IMR-90 (cell line): ENCODE measurements at regions not wholly inside any gene's neighbourhood (a gene's known extent, or its start where the extent isn't known, plus 50 kb on each side); places are given as distances from the start of the nearest gene placed in this dataset.

Experiments
- ATAC-seq: fragments of 200-7000 bp; cut with Tn5 transposase; 2 replicates; pipeline ENCODE4 v1.9.1; 2020; ENCODE audit warnings: low read depth, mild to moderate bottlenecking, moderate library complexity
- BruUV-seq: library from RNA; stranded (reverse); fragments of 400-500 nt; replicated peaks from 2 replicates; lab custom pipeline; 2021; lab: Mats Ljungman, UMichigan
- CTCF ChIA-PET: fragments of 300-600 bp; formaldehyde crosslinking; extraction: SDS; loops from one replicate; lab custom pipeline; 2021; ENCODE audit warnings: antibody characterized with exemption; lab: Yijun Ruan, JAX
- POLR2A ChIA-PET: fragments of 300-600 bp; sonication (Branson Sonifier 250); formaldehyde crosslinking; loops from one replicate; lab custom pipeline; 2022; ENCODE audit warnings: antibody characterized with exemption; ENCODE audit not compliant: unreplicated experiment; lab: Charles Lee
- DNase-seq: peaks from one replicate; pipeline ENCODE4 v3.0.0; 2013
- H2AFZ ChIP-seq: replicated peaks from 2 replicates; pipeline ENCODE3; 2013; ENCODE audit warnings: low read length, mild to moderate bottlenecking; ENCODE audit not compliant: poor library complexity
- H2AK5ac ChIP-seq: 2 replicates; pipeline ENCODE4 v1.6.1; 2013; ENCODE audit warnings: low read depth, low read length, inconsistent platforms
- H2AK9ac ChIP-seq: replicated peaks from 2 replicates; pipeline ENCODE3; 2013; ENCODE audit warnings: mild to moderate bottlenecking, low read depth, low read length, moderate library complexity; ENCODE audit not compliant: poor library complexity
- H2BK120ac ChIP-seq: 2 replicates; pipeline ENCODE4 v1.6.1; 2013; ENCODE audit warnings: low read depth, low read length, inconsistent platforms
- H2BK15ac ChIP-seq: 3 replicates; pipeline ENCODE4 v1.6.1; 2013; ENCODE audit warnings: low read depth, low read length, inconsistent platforms
- H2BK20ac ChIP-seq: 2 replicates; pipeline ENCODE4 v1.6.1; 2013; ENCODE audit warnings: low read depth, mild to moderate bottlenecking, inconsistent platforms, low read length, moderate library complexity
- H2BK5ac ChIP-seq: 2 replicates; pipeline ENCODE4 v1.6.1; 2013; ENCODE audit warnings: mild to moderate bottlenecking, low read depth, low read length, inconsistent platforms; ENCODE audit not compliant: poor library complexity, severe bottlenecking
- H3K14ac ChIP-seq: replicated peaks from 2 replicates; pipeline ENCODE4 v1.6.1; 2013; ENCODE audit warnings: low read depth, low read length, inconsistent platforms
- H3K18ac ChIP-seq: 2 replicates; pipeline ENCODE4 v1.6.1; 2013; ENCODE audit warnings: low read depth, low read length, control low read depth
- H3K23ac ChIP-seq: 2 replicates; pipeline ENCODE4 v1.6.1; 2013; ENCODE audit warnings: low read depth, low read length, inconsistent platforms
- H3K27ac ChIP-seq: 2 replicates; pipeline ENCODE4 v1.5.1; 2013; ENCODE audit warnings: mild to moderate bottlenecking, control low read depth, low read length; ENCODE audit not compliant: insufficient read depth
- H3K27me3 ChIP-seq: 2 replicates; pipeline ENCODE4 v1.6.1; 2013; ENCODE audit warnings: low read length; ENCODE audit not compliant: control insufficient read depth, insufficient read depth
- H3K36me3 ChIP-seq: 2 replicates; pipeline ENCODE4 v1.6.1; 2013; ENCODE audit warnings: low read length, mixed read lengths; ENCODE audit not compliant: control insufficient read depth, insufficient read depth
- H3K4ac ChIP-seq: 2 replicates; pipeline ENCODE4 v1.6.1; 2013; ENCODE audit warnings: low read depth, low read length, inconsistent platforms
- H3K4me1 ChIP-seq: 2 replicates; pipeline ENCODE4 v1.6.1; 2013; ENCODE audit warnings: low read length, mixed read lengths; ENCODE audit not compliant: control insufficient read depth, insufficient read depth
- H3K4me2 ChIP-seq: 2 replicates; pipeline ENCODE4 v1.6.1; 2013; ENCODE audit warnings: low read depth, mild to moderate bottlenecking, control low read depth, low read length, moderate library complexity
- H3K4me3 ChIP-seq: 2 replicates; pipeline ENCODE4 v1.5.1; 2013; ENCODE audit warnings: low read depth, mild to moderate bottlenecking, control low read depth, low read length, moderate library complexity; ENCODE audit not compliant: insufficient read depth
- H3K56ac ChIP-seq: 2 replicates; pipeline ENCODE4 v1.6.1; 2013; ENCODE audit warnings: low read length, inconsistent platforms; ENCODE audit not compliant: insufficient read depth; ENCODE audit errors: extremely low read depth
- H3K79me1 ChIP-seq, 2 experiments: 2 replicates each; pipeline ENCODE4 v1.6.1; 2013; ENCODE audit warnings: low read length in 2 of 2, inconsistent platforms in 1 of 2, low read depth in 1 of 2
- H3K9ac ChIP-seq: 2 replicates; pipeline ENCODE4 v1.6.1; 2013; ENCODE audit warnings: low read depth, low read length, control low read depth
- H3K9me1 ChIP-seq: 2 replicates; pipeline ENCODE4 v1.6.1; 2013; ENCODE audit warnings: low read length, inconsistent platforms; ENCODE audit not compliant: insufficient read depth
- H3K9me3 ChIP-seq: 2 replicates; pipeline ENCODE4 v1.6.1; 2013; ENCODE audit warnings: low read length; ENCODE audit not compliant: control insufficient read depth, insufficient read depth
- H4K20me1 ChIP-seq: 2 replicates; pipeline ENCODE4 v1.6.1; 2013; ENCODE audit warnings: low read length, inconsistent platforms; ENCODE audit not compliant: insufficient read depth
- H4K5ac ChIP-seq: 2 replicates; pipeline ENCODE4 v1.6.1; 2013; ENCODE audit warnings: mild to moderate bottlenecking, low read depth, low read length, control low read depth
- H4K8ac ChIP-seq, 2 experiments: 2 replicates each; pipeline ENCODE4 v1.6.1; 2013; ENCODE audit warnings: low read depth in 2 of 2, low read length in 2 of 2, control low read depth in 1 of 2, inconsistent platforms in 1 of 2
- H4K91ac ChIP-seq: 2 replicates; pipeline ENCODE4 v1.6.1; 2013; ENCODE audit warnings: low read depth, low read length, inconsistent platforms; ENCODE audit not compliant: insufficient read depth
- CEBPB ChIP-seq: IDR thresholded peaks from 2 replicates; pipeline ENCODE4 v1.6.1; 2012; ENCODE audit warnings: low read depth, low read length, improper control_type of control experiment
- CHD1 ChIP-seq: IDR thresholded peaks from 2 replicates; pipeline ENCODE4 v1.6.1; 2012; ENCODE audit warnings: low read depth, low read length, improper control_type of control experiment
- CTCF ChIP-seq: conservative IDR thresholded peaks from 2 replicates; pipeline ENCODE4 v1.5.1; 2012; ENCODE audit warnings: mild to moderate bottlenecking, low read depth, low read length, improper control_type of control experiment
- ELK1 ChIP-seq: fragments of 150-350 bp; IDR thresholded peaks from 2 replicates; pipeline ENCODE4 v1.6.1; 2016; ENCODE audit warnings: low read depth, mild to moderate bottlenecking, low read length, moderate library complexity, borderline replicate concordance
- FOS ChIP-seq: fragments of 150-350 bp; IDR thresholded peaks from 2 replicates; pipeline ENCODE4 v1.6.1; 2016; ENCODE audit warnings: low read depth, low read length
- MAFK ChIP-seq: IDR thresholded peaks from 2 replicates; pipeline ENCODE4 v1.6.1; 2012; ENCODE audit warnings: low read depth, low read length, improper control_type of control experiment
- NFE2L2 ChIP-seq: fragments of 150-350 bp; IDR thresholded peaks from 2 replicates; pipeline ENCODE4 v1.6.1; 2016; ENCODE audit warnings: low read depth, mild to moderate bottlenecking, low read length
- RAD21 ChIP-seq: IDR thresholded peaks from 2 replicates; pipeline ENCODE4 v1.6.1; 2012; ENCODE audit warnings: low read length, improper control_type of control experiment
- RCOR1 ChIP-seq: IDR thresholded peaks from 2 replicates; pipeline ENCODE4 v1.6.1; 2012; ENCODE audit warnings: mild to moderate bottlenecking, low read length, improper control_type of control experiment; ENCODE audit not compliant: insufficient replicate concordance
- SMC3 ChIP-seq: fragments of 150-350 bp; IDR thresholded peaks from 2 replicates; pipeline ENCODE4 v1.6.1; 2016; ENCODE audit warnings: low read depth, mild to moderate bottlenecking, antibody characterized with exemption, low read length, moderate library complexity
- USF2 ChIP-seq: fragments of 150-350 bp; IDR thresholded peaks from 2 replicates; pipeline ENCODE4 v1.6.1; 2017; ENCODE audit warnings: mild to moderate bottlenecking, antibody characterized with exemption, low read length, low read depth
- WGBS, 2 experiments: methylation state at CpG; one replicate each; pipeline versions ENCODE4 v1.1.5 to v1.1.7; 2013; ENCODE audit warnings: missing lambda C conversion rate in 2 of 2; ENCODE audit not compliant: insufficient read length in 1 of 2; ENCODE audit errors: extremely low coverage in 2 of 2; 5-methylcytosine and 5-hydroxymethylcytosine counted together
- dilution Hi-C: fragments of 300-500 bp; cut with HindIII; formaldehyde crosslinking; loops from one replicate; pipeline ENCODE4 v1.14.3; 2018; ENCODE audit warnings: low sequenced_read_pairs; ENCODE audit not compliant: unreplicated experiment
- in situ Hi-C: fragments of 300-500 bp; cut with MboI; formaldehyde crosslinking; loops from 3 replicates; pipeline ENCODE4 v1.14.3; 2019; ENCODE audit warnings: low sequenced_read_pairs, inconsistent platforms, mixed read lengths
- intact Hi-C: fragments of 100-400 bp; cut with micrococcal nuclease; formaldehyde crosslinking; loops from 2 replicates; pipeline ENCODE4 v1.10.0; 2022

GRCh38 chr10:113337142-113337541, 215.7 kb upstream of the HABP2 start:
- dilution Hi-C loops (no loop called here), in situ Hi-C loops (no loop called here), intact Hi-C loops (no loop called here)
- H2AFZ ChIP-seq = no peak overlapping the region
- H4K20me1 ChIP-seq = no peaks in the 10 kb centered on the region
- H3K4me3 ChIP-seq = no peak overlapping the region
- H3K36me3 ChIP-seq = no peaks in the 10 kb centered on the region
- H2BK120ac ChIP-seq = no peak overlapping the region
- H2AK9ac ChIP-seq = no peak overlapping the region
- DNase-seq = no peak
- no peak overlapping the region for H2AK5ac ChIP-seq
- H3K9ac ChIP-seq = no peak overlapping the region
- H3K4ac ChIP-seq = no peak overlapping the region
- H3K4me2 ChIP-seq = no peak overlapping the region
- no peaks in the 10 kb centered on the region for H3K4me1 ChIP-seq
- no peak for ATAC-seq
- no peak overlapping the region for H3K14ac ChIP-seq
- H2BK15ac ChIP-seq = no peak overlapping the region
- TF ChIP-seq USF2 (no peak), RAD21 (no peak), RCOR1 (no peak), NFE2L2 (no peak), MAFK (no peak), CHD1 (no peak), ELK1 (no peak), CEBPB (no peak), SMC3 (no peak), FOS (no peak), CTCF (no peak)
- ChIA-PET CTCF (interaction anchor here (0.6 kb wide), 1 partner anchor 14 kb away, joined by 3 read pairs; no protein-coding TSS in a partner anchor), POLR2A (no interaction called here)
- H3K9me3 ChIP-seq = no peaks in the 10 kb centered on the region
- H4K8ac ChIP-seq = no peak overlapping the region
- no peak overlapping the region for H3K18ac ChIP-seq
- BruUV-seq = no TSS peak
- no peak overlapping the region for H3K56ac ChIP-seq
- H3K27me3 ChIP-seq = peaks cover 10% of the 10 kb centered on the region
- H3K23ac ChIP-seq = no peak overlapping the region
- no peaks in the 10 kb centered on the region for H3K79me1 ChIP-seq
- no peak overlapping the region for H2BK20ac ChIP-seq
- H3K27ac ChIP-seq = no peak overlapping the region
- H3K9me1 ChIP-seq = no peaks in the 10 kb centered on the region
- no CpG with 5 or more reads among the region's 1 CpG for WGBS, 2 experiments
- no peak overlapping the region for H4K5ac ChIP-seq
- no peak overlapping the region for H4K91ac ChIP-seq
- no peak overlapping the region for H2BK5ac ChIP-seq
